Type B pancreatic cell (in vitro differentiated cells): ENCODE measurements at regions not wholly inside any gene's neighbourhood (a gene's known extent, or its start where the extent isn't known, plus 50 kb on each side); places are given as distances from the start of the nearest gene placed in this dataset.

Experiments used
- DNase-seq: peaks from one replicate; pipeline ENCODE4 v3.0.0; 2021; ENCODE audit warnings: mixed read lengths; ENCODE audit not compliant: unreplicated experiment; ENCODE audit errors: extremely low spot score
- H3K27ac Mint-ChIP-seq: 2 replicates; pipeline ENCODE4 v1.8.0; 2021; ENCODE audit warnings: mild to moderate bottlenecking, mixed read lengths
- H3K27me3 Mint-ChIP-seq: 2 replicates; pipeline ENCODE4 v1.8.0; 2021; ENCODE audit warnings: mixed read lengths
- H3K36me3 Mint-ChIP-seq: 2 replicates; pipeline ENCODE4 v1.8.0; 2021; ENCODE audit warnings: mixed read lengths
- H3K4me1 Mint-ChIP-seq: one replicate; pipeline ENCODE4 v1.8.0; 2021; ENCODE audit warnings: mixed read lengths; ENCODE audit not compliant: unreplicated experiment
- H3K4me3 Mint-ChIP-seq: 2 replicates; pipeline ENCODE4 v1.8.0; 2021; ENCODE audit warnings: mild to moderate bottlenecking, mixed read lengths
- H3K9me3 Mint-ChIP-seq: 2 replicates; pipeline ENCODE4 v1.8.0; 2021; ENCODE audit warnings: mixed read lengths
- CTCF ChIP-seq: fragments of 200-600 bp; sonication (generic); conservative IDR thresholded peaks from 2 replicates; pipeline ENCODE4 v1.5.0; 2021; ENCODE audit warnings: antibody characterized with exemption, mild to moderate bottlenecking

GRCh38 chr22:47448231-47449223, 686.1 kb downstream of the TBC1D22A start:
- Mint-ChIP-seq H3K36me3 (no peaks in the 10 kb centered on the region), H3K4me3 (no peak overlapping the region), H3K27me3 (no peaks in the 10 kb centered on the region), H3K9me3 (peaks cover 4% of the 10 kb centered on the region), H3K4me1 (no peaks in the 10 kb centered on the region), H3K27ac (no peak overlapping the region)
- no peak for TF ChIP-seq CTCF
- DNase-seq: no peak

- TF ChIP-seq CTCF: no peak
- Mint-ChIP-seq H3K9me3 (peaks cover 8% of the 10 kb centered on the region), H3K27me3 (no peaks in the 10 kb centered on the region), H3K27ac (no peak overlapping the region), H3K4me3 (no peak overlapping the region), H3K4me1 (no peaks in the 10 kb centered on the region), H3K36me3 (no peaks in the 10 kb centered on the region)
- DNase-seq: no peak
Observed at GRCh38 chr22:47446821-47447810, 684.7 kb downstream of the TBC1D22A start.

- Mint-ChIP-seq H3K36me3 (no peaks in the 10 kb centered on the region), H3K27me3 (no peaks in the 10 kb centered on the region), H3K9me3 (peaks cover 8% of the 10 kb centered on the region), H3K4me3 (no peak overlapping the region), H3K27ac (no peak overlapping the region), H3K4me1 (no peaks in the 10 kb centered on the region)
- TF ChIP-seq CTCF: no peak
- DNase-seq: no peak
Observed at GRCh38 chr22:47446331-47446730, 683.9 kb downstream of the TBC1D22A start.

- DNase-seq: no peak
- Mint-ChIP-seq H3K4me3 (no peak overlapping the region), H3K27ac (no peak overlapping the region), H3K9me3 (peaks cover 8% of the 10 kb centered on the region), H3K27me3 (no peaks in the 10 kb centered on the region), H3K36me3 (no peaks in the 10 kb centered on the region), H3K4me1 (no peaks in the 10 kb centered on the region)
- no peak for TF ChIP-seq CTCF
Observed at GRCh38 chr22:47445716-47446290, 683.4 kb downstream of the TBC1D22A start.

- Mint-ChIP-seq H3K27ac (no peak overlapping the region), H3K9me3 (peaks cover 13% of the 10 kb centered on the region), H3K27me3 (no peaks in the 10 kb centered on the region), H3K4me1 (no peaks in the 10 kb centered on the region), H3K4me3 (no peak overlapping the region), H3K36me3 (no peaks in the 10 kb centered on the region)
- TF ChIP-seq CTCF: no peak
- DNase-seq: no peak
Observed at GRCh38 chr22:47445212-47445611, 682.8 kb downstream of the TBC1D22A start.
